Stimulated activated naive CD8-positive, alpha-beta T cell treated with anti-CD3 and anti-CD28 coated beads, Interleukin-15, amount 100 ng/mL, for 72 hours (primary cell): ENCODE measurements at regions not wholly inside any gene's neighbourhood (a gene's known extent, or its start where the extent isn't known, plus 50 kb on each side); places are given as distances from the start of the nearest gene placed in this dataset.

Source experiments
- ATAC-seq: fragments of 150-1000 bp; cut with Tn5 transposase; 2 replicates; pipeline ENCODE4 v1.10.0; 2021; ENCODE audit warnings: mild to moderate bottlenecking, moderate library complexity
- DNase-seq, 2 donors: peaks; one replicate each; pipeline ENCODE4 v3.0.0; 2021 to 2022
- H3K27ac Mint-ChIP-seq, 2 donors: one replicate each; pipeline ENCODE4 v1.8.0; 2022; ENCODE audit warnings: mild to moderate bottlenecking in 2 of 2, mixed read lengths in 2 of 2, moderate library complexity in 2 of 2
- H3K27me3 Mint-ChIP-seq: one replicate; pipeline ENCODE4 v1.8.0; 2022; ENCODE audit warnings: mixed read lengths
- H3K4me1 Mint-ChIP-seq: one replicate; pipeline ENCODE4 v1.8.0; 2022; ENCODE audit warnings: mild to moderate bottlenecking, mixed read lengths
- H3K4me3 Mint-ChIP-seq, 2 donors: one replicate each; pipeline ENCODE4 v1.8.0; 2022; ENCODE audit warnings: mild to moderate bottlenecking in 2 of 2, mixed read lengths in 2 of 2, moderate library complexity in 1 of 2
- H3K9me3 Mint-ChIP-seq, 2 donors: one replicate each; pipeline ENCODE4 v1.8.0; 2022; ENCODE audit warnings: mixed read lengths in 2 of 2

DNA sequence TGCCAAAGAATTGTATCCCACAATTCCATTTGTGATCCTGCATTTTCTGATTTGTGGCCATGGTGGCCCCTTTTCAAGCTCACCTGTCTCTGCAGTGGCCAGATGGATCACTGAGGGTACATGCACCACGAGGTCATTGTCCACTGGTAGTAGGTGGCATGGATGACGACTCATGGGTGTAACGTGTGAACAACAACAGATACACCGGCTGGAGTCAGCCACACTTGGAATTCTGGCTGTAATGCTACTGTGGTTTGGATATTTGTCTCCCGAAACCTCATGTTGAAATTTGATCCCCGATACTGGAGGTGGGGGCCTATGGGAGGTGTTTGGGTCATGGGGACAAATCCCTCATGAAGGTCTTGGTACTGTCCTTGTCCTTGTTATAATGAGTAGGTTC is 102.2 kb upstream of the TAF1B start:
- Mint-ChIP-seq H3K27ac (no peak overlapping the region), H3K9me3 (peaks cover 0 to 5% of the 10 kb centered on the region in 2 donors), H3K4me1 (peaks cover 26% of the 10 kb centered on the region), H3K27me3 (no peaks in the 10 kb centered on the region), H3K4me3 (no peak overlapping the region)
- no peak for DNase-seq
- ATAC-seq = no peak

- Mint-ChIP-seq H3K9me3 (peaks cover 0 to 5% of the 10 kb centered on the region in 2 donors), H3K27me3 (no peaks in the 10 kb centered on the region), H3K4me3 (no peak overlapping the region), H3K27ac (no peak overlapping the region), H3K4me1 (peaks cover 21% of the 10 kb centered on the region)
- DNase-seq = no peak
- no peak for ATAC-seq
Observed at GRCh38 chr2:9742601-9743000, 100.7 kb upstream of the TAF1B start.

DNA sequence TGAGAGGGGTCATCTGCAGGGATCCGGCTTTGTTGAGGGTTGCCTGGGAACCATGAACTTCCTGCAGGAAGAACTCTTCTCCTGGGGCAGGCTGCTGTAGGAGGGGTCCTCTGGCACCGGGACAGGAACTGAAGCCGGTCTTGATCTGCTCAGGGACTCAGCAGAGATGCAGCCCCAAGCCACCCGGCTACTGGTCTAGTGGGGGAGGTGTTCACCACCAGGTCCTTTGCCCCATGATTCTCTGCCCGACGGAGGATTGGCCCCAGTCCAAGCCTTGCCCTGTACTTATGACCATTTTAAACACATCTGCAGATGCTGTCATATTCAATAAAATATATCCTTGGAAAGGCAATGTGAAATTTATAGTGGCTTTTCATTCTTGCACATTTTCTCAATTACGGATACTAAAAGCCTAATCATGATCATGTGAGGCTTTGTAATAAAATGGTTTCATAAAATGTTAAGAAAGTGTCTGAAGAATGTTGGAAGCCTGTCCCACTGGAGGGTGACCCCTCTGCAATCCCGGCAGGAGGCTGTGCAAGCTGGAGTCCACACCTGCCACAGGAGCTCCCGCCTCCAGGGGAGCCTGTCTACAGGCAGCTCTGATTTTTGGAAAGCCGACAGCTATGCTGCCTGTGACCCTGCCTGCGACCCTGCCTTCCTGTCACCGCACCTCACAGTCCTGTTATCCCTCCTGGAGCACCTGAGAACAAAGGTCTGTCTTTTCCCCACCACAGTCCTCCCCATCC is 98.8 kb upstream of the TAF1B start:
- H3K27ac Mint-ChIP-seq = no peak overlapping the region
- ATAC-seq = no peak
- H3K9me3 Mint-ChIP-seq = no peaks in the 10 kb centered on the region

DNA sequence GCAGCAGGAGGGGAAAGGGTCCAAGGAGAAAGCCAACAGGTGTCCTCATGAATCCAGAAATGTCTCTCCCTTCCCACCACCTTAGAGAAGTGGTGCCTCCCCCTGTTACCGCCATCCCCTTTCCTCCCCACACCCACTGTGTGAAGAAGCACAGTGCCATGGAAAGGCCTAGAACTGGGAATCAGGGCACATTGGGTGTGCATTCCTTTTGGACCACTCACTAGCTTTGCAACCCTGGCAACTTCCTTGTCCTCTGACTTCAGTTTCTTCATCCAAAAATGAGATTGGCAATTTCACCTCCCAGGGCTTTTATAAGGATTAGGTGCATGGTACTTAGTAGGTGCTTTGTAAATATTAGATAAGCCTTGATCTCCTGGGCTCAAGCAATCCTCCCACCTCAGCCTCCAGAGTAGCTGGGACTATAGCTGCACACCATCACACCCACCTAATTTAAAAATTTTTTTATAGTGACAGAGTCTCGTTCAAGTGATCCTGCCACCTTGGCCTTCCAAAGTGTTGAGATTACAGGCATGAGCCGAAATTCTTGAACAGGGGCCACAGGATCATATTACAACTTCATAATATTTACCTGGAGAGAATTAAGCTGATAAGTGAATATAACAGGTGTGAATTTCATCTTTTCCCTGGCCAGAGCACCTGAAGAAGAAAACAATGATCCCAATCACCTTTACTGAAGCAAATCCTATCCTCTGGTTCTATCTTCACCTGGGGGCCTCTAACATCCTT is 97.9 kb upstream of the TAF1B start:
- no peaks in the 10 kb centered on the region for H3K27me3 Mint-ChIP-seq
- no peak overlapping the region for H3K4me3 Mint-ChIP-seq
- ATAC-seq (no peak), DNase-seq (no peak)
- H3K27ac Mint-ChIP-seq = no peak overlapping the region
- H3K9me3 Mint-ChIP-seq = no peaks in the 10 kb centered on the region
- peaks cover 15% of the 10 kb centered on the region for H3K4me1 Mint-ChIP-seq

More for the DNA sequence above, 98.8 kb upstream of the TAF1B start:
- Mint-ChIP-seq H3K4me1 (peaks cover 15% of the 10 kb centered on the region), H3K4me3 (no peak overlapping the region), H3K27me3 (no peaks in the 10 kb centered on the region)
- no peak for DNase-seq

DNA sequence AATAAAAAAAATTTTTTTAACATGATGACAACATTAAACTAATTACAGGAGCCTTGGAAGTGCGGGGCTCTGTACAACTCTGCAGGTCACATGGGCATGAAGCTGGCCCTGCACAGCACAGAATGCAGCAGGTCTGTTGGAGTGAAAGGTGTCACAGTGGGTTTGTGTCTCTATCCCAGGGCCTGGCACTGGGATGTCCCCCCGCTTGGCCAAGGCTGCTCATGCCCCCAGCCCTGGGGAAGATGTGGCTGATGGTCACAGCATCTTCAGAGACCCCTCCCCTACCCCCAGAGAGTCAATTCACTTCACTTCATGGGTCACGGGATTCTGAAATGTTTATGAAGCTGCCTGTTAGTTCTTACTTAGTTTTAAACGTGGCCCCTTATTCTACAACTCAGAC is 95.9 kb upstream of the TAF1B start:
- DNase-seq (no peak), ATAC-seq (no peak)
- Mint-ChIP-seq H3K27me3 (peaks cover 11% of the 10 kb centered on the region), H3K4me3 (no peak overlapping the region), H3K4me1 (peaks cover 34% of the 10 kb centered on the region), H3K27ac (no peak overlapping the region), H3K9me3 (no peaks in the 10 kb centered on the region)

DNA sequence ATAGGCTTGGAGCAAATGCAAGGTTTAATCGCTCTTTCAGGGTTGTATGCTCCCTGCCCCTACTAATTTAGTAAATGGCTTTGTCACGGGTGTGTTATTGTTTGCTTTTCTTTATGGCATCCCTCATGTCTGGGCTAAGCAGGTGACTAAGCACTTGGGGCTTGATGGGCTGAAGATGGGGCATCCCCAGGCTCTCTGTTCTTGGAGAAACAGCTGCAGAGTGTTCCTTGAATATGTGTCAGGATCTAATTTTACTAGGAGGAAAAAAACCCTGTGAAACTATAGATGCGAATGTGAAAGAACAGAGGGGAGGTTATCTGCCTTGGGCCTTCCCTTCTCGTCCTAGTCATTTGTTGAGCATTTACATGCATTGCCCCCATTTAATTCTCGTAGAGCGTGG is 94.7 kb upstream of the TAF1B start:
- Mint-ChIP-seq H3K4me1 (peaks cover 46% of the 10 kb centered on the region), H3K9me3 (no peaks in the 10 kb centered on the region), H3K27ac (no peak overlapping the region), H3K4me3 (no peak overlapping the region), H3K27me3 (peaks cover 22% of the 10 kb centered on the region)
- ATAC-seq = peak; percentile 47
- peak in 1 of 2 donors; percentile 21 for DNase-seq

GRCh38 chr2:9749546-9750223 is 93.6 kb upstream of the TAF1B start:
- Mint-ChIP-seq H3K27me3 (peaks cover 33% of the 10 kb centered on the region), H3K4me1 (peaks cover 57% of the 10 kb centered on the region), H3K9me3 (no peaks in the 10 kb centered on the region), H3K4me3 (no peak overlapping the region), H3K27ac (no peak overlapping the region)
- no peak for ATAC-seq
- DNase-seq = no peak

DNA sequence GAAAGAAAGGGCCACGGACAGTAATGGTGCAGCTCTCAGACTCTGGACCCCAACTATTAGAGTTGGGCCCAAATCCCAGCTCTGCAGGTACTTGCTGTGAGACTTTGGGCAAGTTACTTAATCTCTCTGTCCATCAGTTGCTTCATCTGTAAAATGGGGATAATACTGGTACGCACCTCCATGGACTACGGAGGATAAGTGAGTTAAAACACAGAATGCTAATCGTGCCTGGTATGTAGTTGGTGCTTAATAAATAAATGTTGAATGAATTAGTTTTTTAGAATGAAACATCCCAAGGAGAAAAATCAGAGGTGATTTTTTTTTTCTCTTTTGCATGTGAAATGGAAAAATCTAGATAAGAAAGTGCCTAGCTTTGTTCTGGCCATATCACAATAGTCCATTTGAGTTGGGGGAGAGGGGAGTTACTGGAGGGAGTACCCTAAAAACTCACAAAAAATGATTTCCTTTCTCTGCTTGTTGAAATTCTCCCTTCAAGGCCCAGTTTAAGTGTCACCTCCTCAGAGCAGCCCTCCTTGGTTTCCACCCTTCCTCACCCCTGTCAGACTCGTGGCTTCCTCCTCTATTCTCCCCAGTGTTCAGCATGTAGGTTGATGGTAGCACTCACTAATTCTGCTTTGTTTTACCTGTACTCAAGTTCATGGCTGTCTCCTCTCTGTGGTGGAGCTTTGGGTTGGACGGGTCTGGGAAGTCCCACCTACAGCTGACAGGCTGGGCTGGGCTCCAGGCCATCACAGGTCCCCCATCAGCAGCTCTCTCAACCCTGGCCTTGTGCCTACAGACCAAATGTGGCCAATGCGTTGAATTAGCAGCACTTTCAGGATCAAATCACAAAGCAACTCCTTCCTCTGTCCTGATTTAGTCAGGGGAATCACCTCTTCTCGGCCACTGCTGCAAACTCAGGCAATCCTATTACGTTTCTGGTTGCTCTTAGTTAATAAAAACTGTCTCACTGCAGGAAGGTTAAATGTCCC is 92.8 kb upstream of the TAF1B start:
- H3K27ac Mint-ChIP-seq = no peak overlapping the region
- no peak overlapping the region for H3K4me3 Mint-ChIP-seq
- peaks cover 65% of the 10 kb centered on the region for H3K4me1 Mint-ChIP-seq

DNA sequence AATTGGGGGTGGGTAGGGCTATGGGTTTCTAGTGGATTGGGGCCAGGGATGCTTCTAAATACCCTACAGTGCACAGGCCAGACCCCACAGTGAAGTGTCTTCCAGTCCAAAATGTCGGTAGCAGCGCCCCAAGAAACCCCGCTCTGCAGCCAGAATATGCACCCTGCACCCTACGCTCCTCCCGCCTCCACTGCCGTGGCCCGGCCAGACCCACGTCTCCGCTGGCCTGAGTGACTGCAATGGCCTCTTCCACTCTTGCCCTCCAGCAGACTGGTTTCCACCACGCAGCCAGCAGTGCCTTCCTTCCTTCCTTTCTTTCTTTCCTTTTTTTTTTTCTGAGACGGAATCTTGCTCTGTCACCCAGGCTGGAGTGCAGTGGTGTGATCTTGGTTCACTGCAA is 91.4 kb upstream of the TAF1B start:
- ATAC-seq (no peak), DNase-seq (no peak)
- H3K27ac Mint-ChIP-seq = no peak overlapping the region
- H3K4me1 Mint-ChIP-seq = peaks cover 65% of the 10 kb centered on the region
- H3K27me3 Mint-ChIP-seq = peaks cover 55% of the 10 kb centered on the region
- H3K9me3 Mint-ChIP-seq = no peaks in the 10 kb centered on the region
- H3K4me3 Mint-ChIP-seq = no peak overlapping the region

More for the DNA sequence above, 92.8 kb upstream of the TAF1B start:
- peaks cover 42% of the 10 kb centered on the region for H3K27me3 Mint-ChIP-seq
- no peak for DNase-seq
- ATAC-seq = no peak
- H3K9me3 Mint-ChIP-seq = no peaks in the 10 kb centered on the region

DNA sequence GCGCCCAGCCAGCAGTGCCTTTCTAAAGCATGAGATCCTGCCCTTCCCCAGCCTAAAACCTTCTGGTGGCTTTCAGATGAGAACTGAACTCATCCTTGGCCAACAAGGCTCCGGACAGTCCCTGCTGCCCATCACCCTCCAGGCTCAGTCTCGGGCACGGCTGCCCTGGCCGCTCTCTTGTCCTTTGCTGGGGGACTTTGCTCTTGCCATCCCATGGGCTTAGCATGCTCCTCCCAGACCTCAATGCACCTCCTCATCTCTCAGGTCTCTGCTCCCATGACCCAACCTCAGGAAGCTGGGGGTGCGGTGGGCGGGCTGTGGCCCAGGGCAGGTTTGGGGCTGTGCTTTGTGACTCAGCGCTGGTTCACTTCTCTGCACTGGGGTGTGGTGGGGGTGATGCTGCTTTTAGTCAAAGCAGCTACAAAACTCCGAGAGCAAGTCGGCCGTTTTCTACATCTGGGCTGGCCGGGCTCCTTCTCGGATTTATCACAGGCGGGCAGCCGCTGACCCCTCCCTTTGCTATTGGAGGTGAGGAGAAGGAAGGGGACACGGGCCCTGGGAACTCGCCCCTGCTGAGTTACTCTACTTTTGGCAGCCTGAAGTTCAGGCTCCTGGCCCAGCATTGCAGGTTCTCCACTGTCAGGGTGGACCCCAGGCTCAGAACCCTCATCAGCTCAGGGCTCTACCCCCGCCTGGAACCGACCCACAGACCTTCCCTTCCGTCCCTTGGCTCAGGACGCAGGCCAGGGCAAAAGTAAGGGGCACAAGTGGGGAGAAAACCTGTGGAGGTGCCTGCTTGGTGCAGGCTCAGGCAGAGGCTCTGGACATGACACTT is 90.6 kb upstream of the TAF1B start:
- DNase-seq (peak; percentile 50 to 78), ATAC-seq (peak; percentile 92)
- peaks cover 63% of the 10 kb centered on the region for H3K27me3 Mint-ChIP-seq
- peak overlapping the region; percentile 72 to 78 for H3K4me3 Mint-ChIP-seq
- no peaks in the 10 kb centered on the region for H3K9me3 Mint-ChIP-seq
- peaks cover 72% of the 10 kb centered on the region for H3K4me1 Mint-ChIP-seq
- peak overlapping the region in 1 of 2 donors; percentile 92 for H3K27ac Mint-ChIP-seq

GRCh38 chr2:9753276-9753600 is 90.0 kb upstream of the TAF1B start:
- peak overlapping the region; percentile 72 to 78 for H3K4me3 Mint-ChIP-seq
- peak; percentile 79 for ATAC-seq
- H3K9me3 Mint-ChIP-seq = no peaks in the 10 kb centered on the region
- peak overlapping the region in 1 of 2 donors; percentile 92 for H3K27ac Mint-ChIP-seq
- peak in 1 of 2 donors; percentile 57 for DNase-seq
- peaks cover 69% of the 10 kb centered on the region for H3K27me3 Mint-ChIP-seq
- peaks cover 73% of the 10 kb centered on the region for H3K4me1 Mint-ChIP-seq

- H3K27ac Mint-ChIP-seq = no peak overlapping the region
- peak in 1 of 2 donors; percentile 42 for DNase-seq
- H3K27me3 Mint-ChIP-seq = peaks cover 76% of the 10 kb centered on the region
- peak overlapping the region in 1 of 2 donors; percentile 11 for H3K4me3 Mint-ChIP-seq
- peaks cover 70% of the 10 kb centered on the region for H3K4me1 Mint-ChIP-seq
- ATAC-seq = no peak
- no peaks in the 10 kb centered on the region for H3K9me3 Mint-ChIP-seq
Observed at GRCh38 chr2:9753665-9754531, 89.4 kb upstream of the TAF1B start.

DNA sequence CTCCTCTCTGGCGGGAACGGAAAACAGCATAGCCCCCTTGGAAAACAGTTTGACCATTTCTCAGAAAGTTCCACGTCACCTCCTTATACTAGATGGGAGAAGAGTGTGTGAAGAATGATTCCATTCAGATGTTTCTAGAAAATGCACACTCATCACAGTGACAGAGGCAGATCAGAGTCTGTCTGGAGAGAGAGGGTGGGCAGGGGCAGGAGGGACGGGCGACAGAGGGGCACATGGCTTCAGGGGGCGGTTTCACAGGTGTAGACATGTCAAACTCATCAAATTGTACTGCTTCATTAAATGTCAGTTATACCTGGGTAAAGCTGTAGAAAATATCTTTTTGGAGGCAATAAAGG is 88.8 kb upstream of the TAF1B start:
- H3K9me3 Mint-ChIP-seq = no peaks in the 10 kb centered on the region
- peak overlapping the region in 1 of 2 donors; percentile 11 for H3K4me3 Mint-ChIP-seq
- DNase-seq (no peak), ATAC-seq (no peak)
- H3K4me1 Mint-ChIP-seq = peaks cover 64% of the 10 kb centered on the region
- H3K27me3 Mint-ChIP-seq = peaks cover 80% of the 10 kb centered on the region
- no peak overlapping the region for H3K27ac Mint-ChIP-seq

DNA sequence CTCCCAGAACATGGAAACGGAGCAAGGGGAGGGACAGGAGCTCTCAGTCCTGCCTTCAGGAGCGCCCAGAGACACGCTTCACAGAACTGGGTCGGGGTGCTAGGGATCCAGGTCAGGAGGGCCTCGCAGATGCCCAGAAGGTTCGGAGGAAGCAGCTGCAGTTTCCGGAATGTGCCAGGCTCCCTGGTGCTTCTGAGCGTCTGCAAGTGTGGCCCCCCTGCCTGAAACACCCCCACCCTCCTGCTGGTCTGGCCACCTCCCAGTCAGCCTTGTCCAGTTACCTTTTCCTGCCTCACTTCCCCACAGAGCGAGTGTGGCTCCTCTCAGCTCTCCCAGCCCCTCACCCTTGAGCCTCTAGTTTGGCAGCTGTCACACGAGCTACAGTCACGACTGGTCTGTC is 88.3 kb upstream of the TAF1B start:
- no peak for DNase-seq
- Mint-ChIP-seq H3K27me3 (peaks cover 80% of the 10 kb centered on the region), H3K4me1 (peaks cover 64% of the 10 kb centered on the region), H3K4me3 (no peak overlapping the region), H3K27ac (no peak overlapping the region), H3K9me3 (no peaks in the 10 kb centered on the region)
- no peak for ATAC-seq
